GM19397 (cell line): ENCODE measurements at regions not wholly inside any gene's neighbourhood (a gene's known extent, or its start where the extent isn't known, plus 50 kb on each side); places are given as distances from the start of the nearest gene placed in this dataset.

Experiments
- ATAC-seq: cut with Tn5 transposase; IDR thresholded peaks from one replicate; pipeline ENCODE4 v1.9.1; 2021; ENCODE audit warnings: mild to moderate bottlenecking, moderate library complexity; ENCODE audit not compliant: unreplicated experiment

GRCh38 chr20:61052195-61052750 is 199.8 kb upstream of the CDH4 start:
- no peak for ATAC-seq

GRCh38 chr20:61052776-61053442 is 199.2 kb upstream of the CDH4 start:
- no peak for ATAC-seq

- ATAC-seq, result no peak
Measured at GRCh38 chr20:61053487-61053886, 198.6 kb upstream of the CDH4 start.

GRCh38 chr20:61053889-61054288 is 198.2 kb upstream of the CDH4 start:
- no peak for ATAC-seq

GRCh38 chr20:61054411-61054810 is 197.7 kb upstream of the CDH4 start:
- ATAC-seq, result no peak

GRCh38 chr20:61055180-61056010 is 196.7 kb upstream of the CDH4 start:
- no peak for ATAC-seq

- ATAC-seq, result no peak
Measured at GRCh38 chr20:61056116-61056515, 195.9 kb upstream of the CDH4 start.

- ATAC-seq, result no peak
Measured at GRCh38 chr20:61056627-61057442, 195.2 kb upstream of the CDH4 start.

GRCh38 chr20:61057443-61058121 is 194.5 kb upstream of the CDH4 start:
- ATAC-seq, result no peak

- ATAC-seq, result no peak
Measured at GRCh38 chr20:61061981-61062380, 190.1 kb upstream of the CDH4 start.

- no peak for ATAC-seq
Measured at GRCh38 chr20:61065853-61066252, 186.2 kb upstream of the CDH4 start.

- ATAC-seq, result no peak
Measured at GRCh38 chr20:61066526-61066925, 185.5 kb upstream of the CDH4 start.

GRCh38 chr20:61067221-61067620 is 184.8 kb upstream of the CDH4 start:
- no peak for ATAC-seq

- no peak for ATAC-seq
Measured at GRCh38 chr20:61072398-61072797, 179.7 kb upstream of the CDH4 start.

- no peak for ATAC-seq
Measured at GRCh38 chr20:61073376-61073775, 178.7 kb upstream of the CDH4 start.

GRCh38 chr20:61082720-61083119 is 169.3 kb upstream of the CDH4 start:
- ATAC-seq, result no peak

- ATAC-seq, result no peak
Measured at GRCh38 chr20:61083431-61083830, 168.6 kb upstream of the CDH4 start.

- ATAC-seq, result no peak
Measured at GRCh38 chr20:61086031-61086430, 166.0 kb upstream of the CDH4 start.

GRCh38 chr20:61090541-61090940 is 161.5 kb upstream of the CDH4 start:
- no peak for ATAC-seq

- ATAC-seq, result no peak
Measured at GRCh38 chr20:61092251-61092650, 159.8 kb upstream of the CDH4 start.

- no peak for ATAC-seq
Measured at GRCh38 chr20:61094581-61094980, 157.5 kb upstream of the CDH4 start.
